Panc1 (cell line): ENCODE measurements at regions not wholly inside any gene's neighbourhood (a gene's known extent, or its start where the extent isn't known, plus 50 kb on each side); places are given as distances from the start of the nearest gene placed in this dataset.
"Not testable (repeated sequence)": the region's sequence is repeated elsewhere in the genome, so short reads cannot be mapped to it uniquely, and the experiment has no call there.

Experiments
- POLR2AphosphoS5 ChIP-seq: IDR thresholded peaks from 2 replicates; pipeline ENCODE4 v1.6.1; 2012; ENCODE audit warnings: mild to moderate bottlenecking, low read depth, low read length, moderate library complexity
- SIN3A ChIP-seq: IDR thresholded peaks from 2 replicates; pipeline ENCODE4 v1.6.1; 2012; ENCODE audit warnings: low read depth, mild to moderate bottlenecking, low read length, moderate library complexity, borderline replicate concordance; ENCODE audit not compliant: insufficient read depth
- TF ChIP-seq, protein P1 (sequence below): fragments of 450-650 bp; IDR thresholded peaks from 2 replicates; pipeline ENCODE4 v1.5.1; 2017; ENCODE audit warnings: mild to moderate bottlenecking

DNA sequence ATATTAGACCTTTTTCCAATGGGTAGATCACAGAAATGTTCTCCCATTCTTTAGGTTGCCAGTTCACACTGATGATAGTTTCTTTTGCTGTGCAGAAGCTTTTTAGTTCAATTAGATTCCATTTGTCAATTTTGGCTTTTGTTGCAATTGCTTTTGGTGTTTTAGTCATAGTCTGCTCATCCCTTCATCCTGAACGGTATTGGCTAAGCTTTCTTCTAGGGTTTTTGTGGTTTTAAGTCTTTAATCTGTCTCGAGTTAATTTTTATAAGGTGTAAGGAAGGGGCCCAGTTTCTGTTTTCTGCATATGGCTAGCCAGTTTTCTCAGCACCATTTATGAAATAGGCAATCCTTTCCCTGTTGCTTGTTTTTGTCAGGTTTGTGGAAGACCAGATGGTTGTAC is 564.3 kb upstream of the ZNF337 start:
- not testable (repeated sequence) for TF ChIP-seq POLR2AphosphoS5, SIN3A
- TF ChIP-seq, protein P1, sequence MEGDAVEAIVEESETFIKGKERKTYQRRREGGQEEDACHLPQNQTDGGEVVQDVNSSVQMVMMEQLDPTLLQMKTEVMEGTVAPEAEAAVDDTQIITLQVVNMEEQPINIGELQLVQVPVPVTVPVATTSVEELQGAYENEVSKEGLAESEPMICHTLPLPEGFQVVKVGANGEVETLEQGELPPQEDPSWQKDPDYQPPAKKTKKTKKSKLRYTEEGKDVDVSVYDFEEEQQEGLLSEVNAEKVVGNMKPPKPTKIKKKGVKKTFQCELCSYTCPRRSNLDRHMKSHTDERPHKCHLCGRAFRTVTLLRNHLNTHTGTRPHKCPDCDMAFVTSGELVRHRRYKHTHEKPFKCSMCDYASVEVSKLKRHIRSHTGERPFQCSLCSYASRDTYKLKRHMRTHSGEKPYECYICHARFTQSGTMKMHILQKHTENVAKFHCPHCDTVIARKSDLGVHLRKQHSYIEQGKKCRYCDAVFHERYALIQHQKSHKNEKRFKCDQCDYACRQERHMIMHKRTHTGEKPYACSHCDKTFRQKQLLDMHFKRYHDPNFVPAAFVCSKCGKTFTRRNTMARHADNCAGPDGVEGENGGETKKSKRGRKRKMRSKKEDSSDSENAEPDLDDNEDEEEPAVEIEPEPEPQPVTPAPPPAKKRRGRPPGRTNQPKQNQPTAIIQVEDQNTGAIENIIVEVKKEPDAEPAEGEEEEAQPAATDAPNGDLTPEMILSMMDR = not testable (repeated sequence)
